B cell (primary cell): ENCODE measurements at regions not wholly inside any gene's neighbourhood (a gene's known extent, or its start where the extent isn't known, plus 50 kb on each side); places are given as distances from the start of the nearest gene placed in this dataset.

Experiments
- ATAC-seq: fragments of 200-7000 bp; cut with Tn5 transposase; one replicate; pipeline ENCODE4 v1.10.0; 2021; ENCODE audit warnings: low read depth, mild to moderate bottlenecking, moderate number of reproducible peaks, moderate library complexity
- CTCF ChIA-PET: fragments of 350-600 bp; sonication (Branson Sonifier 250); formaldehyde crosslinking; loops from one replicate; lab custom pipeline; 2021; ENCODE audit warnings: antibody characterized with exemption, inconsistent platforms; lab: Charles Lee
- POLR2A ChIA-PET: fragments of 350-600 bp; sonication (Branson Sonifier 250); formaldehyde crosslinking; loops from one replicate; lab custom pipeline; 2021; ENCODE audit warnings: antibody characterized with exemption; lab: Charles Lee
- DNase-seq: peaks from one replicate; pipeline ENCODE4 v3.0.0; 2013
- H2AFZ ChIP-seq: 2 replicates; pipeline ENCODE4 v1.6.1; 2012; ENCODE audit warnings: mild to moderate bottlenecking, low read depth, low read length; ENCODE audit not compliant: insufficient read depth, poor library complexity, severe bottlenecking
- H3K27ac ChIP-seq, 2 donors: 1 replicate in 1 of 2; 2 replicates in 1 of 2; pipeline ENCODE4 v1.5.1; 2012 to 2013; ENCODE audit warnings: low read length in 2 of 2, mild to moderate bottlenecking in 2 of 2, moderate library complexity in 1 of 2
- H3K27me3 ChIP-seq, 4 experiments: fragments of 200-600 bp in 1 of 4; sonication (generic) in 1 of 4; replicated peaks in 1 of 4; 1 replicate in 2 of 4; 2 replicates in 2 of 4; pipeline versions ENCODE4 v1.6.1 to v1.7.0; 2013 to 2016; ENCODE audit warnings: low read length in 3 of 4, mild to moderate bottlenecking in 2 of 4, mixed read lengths in 1 of 4, moderate library complexity in 1 of 4; ENCODE audit not compliant: insufficient read depth in 4 of 4, control insufficient read depth in 3 of 4; ENCODE audit errors: control extremely low read depth in 1 of 4
- H3K36me3 ChIP-seq, 2 experiments: replicated peaks in 1 of 2; 1 replicate in 1 of 2; 2 replicates in 1 of 2; pipeline versions ENCODE4 v1.6.1 to v1.7.1; 2013; ENCODE audit warnings: low read length in 1 of 2; ENCODE audit not compliant: insufficient read depth in 2 of 2, control insufficient read depth in 1 of 2; ENCODE audit errors: control extremely low read depth in 1 of 2, extremely low read depth in 1 of 2
- H3K4me1 ChIP-seq, 2 donors: fragments of 200-600 bp in 1 of 2; sonication (generic) in 1 of 2; 1 replicate in 1 of 2; 2 replicates in 1 of 2; pipeline versions ENCODE4 v1.5.1 to v1.6.1; 2013 to 2017; ENCODE audit warnings: low read length in 2 of 2; ENCODE audit not compliant: control insufficient read depth in 2 of 2, insufficient read depth in 2 of 2
- H3K4me2 ChIP-seq: replicated peaks from 2 replicates; pipeline ENCODE3; 2012; ENCODE audit warnings: mild to moderate bottlenecking, low read depth, low read length; ENCODE audit not compliant: poor library complexity, severe bottlenecking
- H3K4me3 ChIP-seq, 5 experiments: fragments of 200-600 bp in 1 of 5; sonication (generic) in 1 of 5; 1 replicate in 3 of 5; 2 replicates in 2 of 5; pipeline versions ENCODE4 v1.5.1 to v1.7.0; 2011 to 2016; ENCODE audit warnings: low read length in 4 of 5, mild to moderate bottlenecking in 4 of 5, low read depth in 2 of 5, control low read depth in 1 of 5, moderate library complexity in 1 of 5; ENCODE audit not compliant: insufficient read depth in 1 of 5; ENCODE audit errors: control extremely low read depth in 1 of 5, extremely low read depth in 1 of 5
- H3K79me2 ChIP-seq: fragments of 200-600 bp; sonication (generic); one replicate; pipeline ENCODE4 v1.6.0; 2016; ENCODE audit warnings: low read length; ENCODE audit not compliant: control insufficient read depth, insufficient read depth
- H3K9ac ChIP-seq: fragments of 200-600 bp; sonication (generic); 2 replicates; pipeline ENCODE4 v1.6.1; 2017; ENCODE audit warnings: mild to moderate bottlenecking, low read length, moderate library complexity
- H3K9me3 ChIP-seq, 3 donors: one replicate each; pipeline versions ENCODE4 v1.6.1 to v1.7.1; 2013; ENCODE audit warnings: low read length in 2 of 3; ENCODE audit not compliant: control insufficient read depth in 2 of 3, insufficient read depth in 1 of 3; ENCODE audit errors: control extremely low read depth in 1 of 3
- H4K20me1 ChIP-seq: 2 replicates; pipeline ENCODE4 v1.6.0; 2012; ENCODE audit warnings: mild to moderate bottlenecking, low read length; ENCODE audit not compliant: insufficient read depth, control insufficient read depth, poor library complexity, severe bottlenecking
- H3K27ac Mint-ChIP-seq: one replicate; pipeline ENCODE4 v1.8.0; 2021; ENCODE audit warnings: mixed read lengths
- H3K27me3 Mint-ChIP-seq: one replicate; pipeline ENCODE4 v1.8.0; 2021; ENCODE audit warnings: mixed read lengths
- H3K4me1 Mint-ChIP-seq: one replicate; pipeline ENCODE4 v1.8.0; 2021; ENCODE audit warnings: mixed read lengths
- H3K4me3 Mint-ChIP-seq: one replicate; pipeline ENCODE4 v1.8.0; 2021; ENCODE audit warnings: mixed read lengths
- H3K9me3 Mint-ChIP-seq: one replicate; pipeline ENCODE4 v1.8.0; 2022; ENCODE audit warnings: mixed read lengths; ENCODE audit not compliant: insufficient read depth
- EZH2 ChIP-seq: IDR thresholded peaks from 2 replicates; pipeline ENCODE4 v1.6.1; 2012; ENCODE audit warnings: borderline replicate concordance, low read depth, mild to moderate bottlenecking, moderate library complexity, low read length; ENCODE audit not compliant: insufficient read depth, poor library complexity, severe bottlenecking
- WGBS: methylation state at CpG from one replicate; pipeline ENCODE4 v1.1.5; 2013; ENCODE audit warnings: missing lambda C conversion rate; ENCODE audit not compliant: insufficient coverage; 5-methylcytosine and 5-hydroxymethylcytosine counted together
- intact Hi-C: fragments of 100-400 bp; cut with micrococcal nuclease; formaldehyde crosslinking; loops from one replicate; pipeline ENCODE4 v1.10.0; 2022
- TF ChIP-seq, protein P1 (sequence below): fragments of 200-600 bp; IDR thresholded peaks from one replicate; pipeline ENCODE4 v1.8.0; 2022; ENCODE audit warnings: antibody characterized with exemption, mild to moderate bottlenecking

- Histone ChIP-seq H3K36me3 (no peaks in the 10 kb centered on the region), H3K27ac (no peak overlapping the region), H3K79me2 (no peaks in the 10 kb centered on the region), H3K4me2 (no peak overlapping the region), H2AFZ (no peak overlapping the region), H3K27me3 (peaks cover 0 to 10% (median 4%) of the 10 kb centered on the region in 4 experiments), H3K4me1 (peaks cover 3 to 10% of the 10 kb centered on the region in 2 donors), H3K9ac (no peak overlapping the region), H3K4me3 (no peak overlapping the region), H4K20me1 (no peaks in the 10 kb centered on the region), H3K9me3 (peaks cover 0 to 4% (median 0%) of the 10 kb centered on the region in 3 donors)
- peaks cover 17% of the 10 kb centered on the region for H3K4me1 Mint-ChIP-seq
- H3K27ac Mint-ChIP-seq, result no peak overlapping the region
- no peak for DNase-seq
- H3K27me3 Mint-ChIP-seq, result peaks cover 10% of the 10 kb centered on the region
- no peak overlapping the region for H3K4me3 Mint-ChIP-seq
- no peak for ATAC-seq
- intact Hi-C loops, result no loop called here
- 96% methylated on average over 7 of the region's 7 CpGs for WGBS
- H3K9me3 Mint-ChIP-seq, result no peaks in the 10 kb centered on the region
- TF ChIP-seq, protein P1, sequence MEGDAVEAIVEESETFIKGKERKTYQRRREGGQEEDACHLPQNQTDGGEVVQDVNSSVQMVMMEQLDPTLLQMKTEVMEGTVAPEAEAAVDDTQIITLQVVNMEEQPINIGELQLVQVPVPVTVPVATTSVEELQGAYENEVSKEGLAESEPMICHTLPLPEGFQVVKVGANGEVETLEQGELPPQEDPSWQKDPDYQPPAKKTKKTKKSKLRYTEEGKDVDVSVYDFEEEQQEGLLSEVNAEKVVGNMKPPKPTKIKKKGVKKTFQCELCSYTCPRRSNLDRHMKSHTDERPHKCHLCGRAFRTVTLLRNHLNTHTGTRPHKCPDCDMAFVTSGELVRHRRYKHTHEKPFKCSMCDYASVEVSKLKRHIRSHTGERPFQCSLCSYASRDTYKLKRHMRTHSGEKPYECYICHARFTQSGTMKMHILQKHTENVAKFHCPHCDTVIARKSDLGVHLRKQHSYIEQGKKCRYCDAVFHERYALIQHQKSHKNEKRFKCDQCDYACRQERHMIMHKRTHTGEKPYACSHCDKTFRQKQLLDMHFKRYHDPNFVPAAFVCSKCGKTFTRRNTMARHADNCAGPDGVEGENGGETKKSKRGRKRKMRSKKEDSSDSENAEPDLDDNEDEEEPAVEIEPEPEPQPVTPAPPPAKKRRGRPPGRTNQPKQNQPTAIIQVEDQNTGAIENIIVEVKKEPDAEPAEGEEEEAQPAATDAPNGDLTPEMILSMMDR, result no peak
- no peak for TF ChIP-seq EZH2
- ChIA-PET CTCF (interaction anchor here (2.8 kb wide), 1 partner anchor 370 kb away, joined by 21 read pairs; no protein-coding TSS in a partner anchor), POLR2A (no interaction called here)
These were observed 68.5 kb upstream of the GTF3A start for GRCh38 chr13:27355894-27356293.

- ATAC-seq (no peak), DNase-seq (no peak)
- H3K9me3 ChIP-seq, result peaks cover 0 to 3% (median 0%) of the 10 kb centered on the region in 3 donors
- Mint-ChIP-seq H3K27ac (no peak overlapping the region), H3K4me3 (no peak overlapping the region), H3K27me3 (peaks cover 15% of the 10 kb centered on the region), H3K9me3 (no peaks in the 10 kb centered on the region), H3K4me1 (peaks cover 15% of the 10 kb centered on the region)
- no peak overlapping the region for H3K4me3 ChIP-seq
- no peak overlapping the region for H3K9ac ChIP-seq
- no peak for TF ChIP-seq EZH2
- ChIA-PET POLR2A (no interaction called here), CTCF (interaction anchor here (0.7 to 10.8 kb wide), 18 partner anchors 10 to 626 kb away, joined by 3 to 323 read pairs (median 6); partner anchors contain the start of gene URAD)
- H3K4me2 ChIP-seq, result no peak overlapping the region
- peaks cover 11 to 12% of the 10 kb centered on the region in 2 donors for H3K4me1 ChIP-seq
- H3K27ac ChIP-seq, result no peak overlapping the region
- no peaks in the 10 kb centered on the region for H3K36me3 ChIP-seq
- no peak overlapping the region for H2AFZ ChIP-seq
- no peaks in the 10 kb centered on the region for H4K20me1 ChIP-seq
- H3K27me3 ChIP-seq, result peaks cover 0 to 30% (median 11%) of the 10 kb centered on the region in 4 experiments
- H3K79me2 ChIP-seq, result no peaks in the 10 kb centered on the region
- intact Hi-C loops, result loop anchor here (1.0 to 2.0 kb wide), 2 partner anchors 87 to 188 kb away; partner anchors contain the start of gene USP12
- no CpG with 5 or more reads among the region's 6 CpGs for WGBS
These were observed 66.0 kb upstream of the GTF3A start for GRCh38 chr13:27358420-27358819.
